ENCODE measurements at regions not wholly inside any gene's neighbourhood (a gene's known extent, or its start where the extent isn't known, plus 50 kb on each side); places are given as distances from the start of the nearest gene placed in this dataset.
"Not testable (repeated sequence)": the region's sequence is repeated elsewhere in the genome, so short reads cannot be mapped to it uniquely, and the experiment has no call there.

GRCh38 chr5:40224421-40224820 is 455.3 kb upstream of the PTGER4 start:
- DNase-seq (ENCODE audit: low read depth in 2 of 2): no peak

- DNase-seq (ENCODE audit: low read depth in 2 of 2): no peak
Observed at GRCh38 chr5:40223884-40224402, 455.8 kb upstream of the PTGER4 start.

- no peak for DNase-seq (ENCODE audit: low read depth in 2 of 2)
Observed at GRCh38 chr5:40221796-40222195, 457.9 kb upstream of the PTGER4 start.

GRCh38 chr5:40221255-40221654 is 458.5 kb upstream of the PTGER4 start:
- DNase-seq (ENCODE audit: low read depth in 2 of 2): no peak

GRCh38 chr5:40220260-40220659 is 459.5 kb upstream of the PTGER4 start:
- no peak for DNase-seq (ENCODE audit: low read depth in 2 of 2)

- no peak for DNase-seq (ENCODE audit: low read depth in 2 of 2)
Observed at GRCh38 chr5:40217553-40217952, 462.2 kb upstream of the PTGER4 start.

GRCh38 chr5:40210694-40211093 is 469.0 kb upstream of the PTGER4 start:
- DNase-seq (ENCODE audit: low read depth in 2 of 2): no peak

- no peak for DNase-seq (ENCODE audit: low read depth in 2 of 2)
Observed at GRCh38 chr5:40206030-40206429, 473.7 kb upstream of the PTGER4 start.

- DNase-seq (ENCODE audit: low read depth in 2 of 2): no peak
Observed at GRCh38 chr5:40204144-40204543, 475.6 kb upstream of the PTGER4 start.

- DNase-seq (ENCODE audit: low read depth in 2 of 2): no peak
Observed at GRCh38 chr5:40202814-40203440, 476.8 kb upstream of the PTGER4 start.

- DNase-seq (ENCODE audit: low read depth in 2 of 2): no peak
Observed at GRCh38 chr5:40198736-40199135, 481.0 kb upstream of the PTGER4 start.

- DNase-seq (ENCODE audit: low read depth in 2 of 2): not testable (repeated sequence)
Observed at GRCh38 chr5:40195574-40195973, 484.1 kb upstream of the PTGER4 start.

GRCh38 chr5:40191150-40191549 is 488.6 kb upstream of the PTGER4 start:
- DNase-seq (ENCODE audit: low read depth in 2 of 2): no peak

- no peak for DNase-seq (ENCODE audit: low read depth in 2 of 2)
Observed at GRCh38 chr5:40172721-40173120, 507.0 kb upstream of the PTGER4 start.

- no peak for DNase-seq (ENCODE audit: low read depth in 2 of 2)
Observed at GRCh38 chr5:40171971-40172370, 507.7 kb upstream of the PTGER4 start.

GRCh38 chr5:40167283-40167682 is 512.4 kb upstream of the PTGER4 start:
- DNase-seq (ENCODE audit: low read depth in 2 of 2): no peak

GRCh38 chr5:40166802-40167201 is 512.9 kb upstream of the PTGER4 start:
- DNase-seq (ENCODE audit: low read depth in 2 of 2): no peak

GRCh38 chr5:40165789-40166728 is 513.7 kb upstream of the PTGER4 start:
- no peak for DNase-seq (ENCODE audit: low read depth in 2 of 2)

GRCh38 chr5:40165106-40165788 is 514.5 kb upstream of the PTGER4 start:
- DNase-seq (ENCODE audit: low read depth in 2 of 2): no peak

GRCh38 chr5:40160435-40160834 is 519.3 kb upstream of the PTGER4 start:
- no peak for DNase-seq (ENCODE audit: low read depth in 2 of 2)

- no peak for DNase-seq (ENCODE audit: low read depth in 2 of 2)
Observed at GRCh38 chr5:40154194-40154593, 525.5 kb upstream of the PTGER4 start.

GRCh38 chr5:40150896-40151295 is 528.8 kb upstream of the PTGER4 start:
- DNase-seq (ENCODE audit: low read depth in 2 of 2): no peak
